GM19328 (cell line): ENCODE measurements at regions not wholly inside any gene's neighbourhood (a gene's known extent, or its start where the extent isn't known, plus 50 kb on each side); places are given as distances from the start of the nearest gene placed in this dataset.

ENCODE experiments used
- ATAC-seq: cut with Tn5 transposase; IDR thresholded peaks from one replicate; pipeline ENCODE4 v1.9.1; 2021; ENCODE audit warnings: mild to moderate bottlenecking, moderate library complexity; ENCODE audit not compliant: unreplicated experiment

GRCh38 chr10:33566426-33566825 lies 232.0 kb upstream of the NRP1 start:
- no peak for ATAC-seq

GRCh38 chr10:33566001-33566400 lies 231.5 kb upstream of the NRP1 start:
- ATAC-seq = no peak

GRCh38 chr10:33565231-33565630 lies 230.8 kb upstream of the NRP1 start:
- ATAC-seq = no peak

- ATAC-seq = no peak
Measured at GRCh38 chr10:33559105-33559504, 224.6 kb upstream of the NRP1 start.

- ATAC-seq = no peak
Measured at GRCh38 chr10:33557313-33557712, 222.8 kb upstream of the NRP1 start.

DNA sequence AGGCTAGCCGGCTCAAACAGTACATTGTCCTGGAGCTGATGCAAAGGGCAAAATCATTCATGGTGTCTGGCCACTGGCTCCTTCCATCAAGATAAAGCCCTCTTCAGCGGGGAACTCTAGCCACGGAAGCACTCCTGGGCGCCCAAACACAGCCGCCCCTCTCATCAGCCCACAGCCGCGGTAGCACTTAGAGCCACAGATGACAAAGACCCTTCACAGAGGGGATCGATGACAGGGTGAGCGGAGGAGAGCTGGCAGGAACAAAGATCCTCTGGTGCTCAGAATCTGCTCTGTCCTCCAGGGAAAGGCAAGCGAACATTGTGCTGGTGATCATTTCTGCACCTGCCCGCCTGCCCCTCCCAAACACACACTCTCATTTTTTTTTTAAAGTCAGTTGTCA lies 222.2 kb upstream of the NRP1 start:
- ATAC-seq = no peak

DNA sequence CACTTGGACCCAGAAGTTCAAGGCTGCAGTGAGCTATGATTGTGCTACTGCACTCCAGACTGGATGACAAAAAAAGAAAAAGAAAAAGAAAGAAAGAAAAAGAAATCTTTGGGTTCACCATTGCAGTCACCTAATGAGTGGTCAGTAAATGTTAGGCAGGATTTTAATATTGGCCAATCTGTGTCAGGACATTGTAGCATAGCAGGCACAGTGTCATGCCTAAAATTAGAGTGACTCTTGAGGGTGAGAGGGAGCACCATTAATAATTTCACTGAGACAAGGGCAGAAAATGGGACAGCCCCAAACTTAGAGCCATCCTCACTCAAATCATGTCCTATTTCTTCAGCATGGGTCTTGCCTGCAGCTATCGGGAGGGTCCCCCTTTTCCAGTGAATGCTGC lies 221.6 kb upstream of the NRP1 start:
- ATAC-seq = no peak

DNA sequence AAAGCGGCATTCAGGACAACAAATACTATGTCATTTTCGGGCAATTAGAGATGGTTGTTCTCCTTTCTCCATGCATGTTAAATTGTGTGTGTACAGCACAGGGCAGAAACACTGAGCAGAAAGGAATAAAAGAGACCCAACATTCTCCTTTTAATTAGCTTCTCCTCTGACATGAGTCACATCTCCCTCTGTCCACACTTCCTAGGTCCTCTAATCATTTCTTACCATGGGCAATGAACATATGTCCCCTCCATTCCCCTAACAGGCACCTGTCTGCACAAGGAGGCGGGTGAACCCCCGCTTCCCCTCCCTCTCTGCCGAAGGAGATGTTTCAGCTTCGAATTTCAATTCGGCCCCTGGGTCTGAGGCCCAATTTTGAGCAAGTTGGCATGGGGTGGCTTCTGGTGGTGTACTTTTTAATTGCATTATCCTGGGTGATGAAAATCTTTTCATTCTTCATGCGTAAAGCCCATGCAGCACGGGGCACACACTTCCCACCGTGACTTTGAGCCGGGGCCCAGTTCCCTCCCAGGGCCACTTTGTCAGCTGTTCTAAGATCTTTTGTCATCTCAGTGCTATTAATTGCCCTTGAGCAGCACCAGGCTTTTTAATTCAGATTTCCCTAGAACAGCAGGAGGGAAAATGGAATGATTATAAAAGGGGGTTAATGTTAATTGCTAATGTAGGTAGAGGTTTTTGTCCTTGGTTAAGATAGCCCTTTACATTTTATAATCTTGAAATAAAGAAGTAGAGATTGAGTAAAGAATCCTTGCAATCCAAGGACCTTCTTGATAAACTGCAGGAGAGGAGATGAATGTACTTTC lies 219.5 kb upstream of the NRP1 start:
- no peak for ATAC-seq

- no peak for ATAC-seq
Measured at GRCh38 chr10:33552290-33552689, 217.8 kb upstream of the NRP1 start.

DNA sequence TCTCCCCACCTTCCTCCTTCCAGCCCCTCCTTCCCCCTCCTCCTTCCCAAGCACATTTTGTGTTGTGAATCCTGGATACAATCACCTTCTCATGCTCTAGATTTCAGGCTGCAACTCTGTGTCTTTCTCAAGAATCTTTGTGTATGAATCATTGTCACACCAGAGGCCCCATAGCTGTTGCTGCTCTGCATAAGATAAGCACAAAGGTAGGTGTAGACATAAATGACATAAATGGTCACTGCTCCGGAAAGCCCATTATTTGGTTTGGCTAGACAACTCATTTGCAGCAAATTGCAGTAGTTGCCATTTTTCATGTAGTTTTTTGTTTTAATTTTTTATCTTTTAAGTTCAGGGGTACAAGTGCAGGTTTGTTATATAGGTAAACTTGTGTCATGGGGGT lies 216.3 kb upstream of the NRP1 start:
- ATAC-seq = no peak

GRCh38 chr10:33547976-33548375 lies 213.5 kb upstream of the NRP1 start:
- no peak for ATAC-seq

DNA sequence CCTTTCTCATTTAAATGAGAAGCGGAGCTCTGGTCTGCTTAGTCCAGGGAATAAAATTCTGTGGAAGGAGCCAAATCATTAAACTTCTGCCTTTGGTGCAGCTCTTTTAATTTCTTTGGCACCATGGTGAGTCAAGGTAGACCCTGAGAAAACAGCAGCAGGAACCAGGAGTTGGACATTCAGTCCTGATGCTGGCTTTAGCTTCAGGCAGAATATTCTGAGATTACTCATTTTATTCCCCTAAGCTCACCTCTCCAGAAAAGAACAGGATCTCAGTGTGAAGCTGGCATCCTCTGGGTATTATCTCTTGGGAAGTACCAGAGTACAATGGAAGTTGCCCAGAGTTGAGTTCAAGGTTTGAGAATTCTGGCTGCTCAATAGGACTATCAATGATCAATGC lies 211.6 kb upstream of the NRP1 start:
- ATAC-seq = no peak

GRCh38 chr10:33542752-33543505 lies 208.5 kb upstream of the NRP1 start:
- ATAC-seq = no peak

GRCh38 chr10:33539116-33539515 lies 204.6 kb upstream of the NRP1 start:
- ATAC-seq = no peak

DNA sequence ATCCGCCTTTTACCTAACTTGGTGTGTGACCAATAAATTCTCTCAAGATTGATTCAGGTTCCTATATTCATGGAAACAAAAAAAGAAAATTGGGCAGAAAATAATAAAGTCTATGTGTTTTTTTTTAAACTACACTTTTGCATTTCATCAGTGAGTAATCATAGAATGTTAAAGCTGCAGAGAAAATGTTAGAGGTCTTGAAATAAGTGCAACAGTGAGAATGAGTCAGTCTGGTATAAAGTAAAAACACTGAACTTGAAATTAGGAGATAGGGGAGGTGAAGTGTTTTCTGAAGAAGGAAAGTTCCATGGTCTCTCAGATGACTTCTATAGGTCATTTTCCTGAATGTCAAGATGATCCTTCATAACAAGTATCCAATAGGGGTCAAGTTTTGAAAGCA lies 202.6 kb upstream of the NRP1 start:
- ATAC-seq = no peak

DNA sequence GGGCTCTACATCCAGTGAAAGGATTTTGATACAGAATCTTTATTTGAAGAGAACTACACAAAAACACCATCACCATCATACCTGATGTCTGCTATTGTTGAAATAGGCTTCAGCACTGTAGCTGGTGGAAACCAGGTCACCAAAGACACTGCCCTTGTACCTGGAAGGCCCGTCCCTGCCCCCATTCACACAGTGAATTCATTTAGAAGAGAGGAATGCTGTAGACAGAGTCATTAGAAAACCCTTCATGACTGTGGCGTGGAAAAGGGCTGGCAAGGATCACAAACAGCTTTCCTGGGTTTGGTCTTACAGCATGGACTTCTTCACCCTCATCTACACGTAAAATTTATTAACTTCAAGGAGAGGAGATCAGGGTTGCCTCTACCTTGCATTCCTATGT lies 202.0 kb upstream of the NRP1 start:
- no peak for ATAC-seq

DNA sequence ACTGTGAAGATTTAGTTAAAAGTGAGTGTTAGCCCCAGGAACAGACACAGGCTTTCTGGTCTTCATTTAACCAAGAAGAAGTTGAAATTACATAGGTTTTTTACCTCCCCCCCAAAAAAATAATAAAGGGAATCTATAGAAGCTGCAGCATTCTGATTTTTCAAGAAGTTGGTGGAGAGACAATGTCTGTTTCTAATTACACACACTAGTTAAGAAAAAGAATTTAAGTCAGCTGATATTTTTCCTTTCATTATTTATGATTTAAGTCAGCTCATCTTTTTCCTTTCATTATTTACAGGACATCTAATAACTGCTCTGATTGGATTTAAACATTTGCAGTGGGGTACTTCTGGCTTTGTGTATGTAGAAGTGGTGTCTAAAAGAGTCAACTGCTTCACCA lies 201.4 kb upstream of the NRP1 start:
- ATAC-seq = no peak

GRCh38 chr10:33534416-33534815 lies 199.9 kb upstream of the NRP1 start:
- ATAC-seq = no peak

DNA sequence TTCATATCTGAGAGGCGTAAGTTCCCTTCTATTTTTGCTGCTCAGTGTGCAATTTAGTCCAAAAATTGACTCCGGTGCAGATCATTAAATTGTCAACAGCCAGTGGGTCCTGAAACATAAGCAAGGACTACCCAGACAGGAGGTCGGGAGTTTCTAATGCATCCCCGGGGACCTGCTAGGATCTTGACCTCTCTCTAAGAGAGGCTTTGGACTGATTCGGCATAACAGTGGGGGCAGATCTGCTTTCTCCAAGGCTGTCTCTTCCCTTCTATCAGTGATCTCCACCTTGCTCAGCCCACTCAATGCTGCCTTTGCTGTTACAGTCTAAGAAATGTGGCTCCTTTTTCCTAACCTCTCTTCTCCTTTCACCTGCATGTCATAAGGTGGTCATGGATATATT lies 199.1 kb upstream of the NRP1 start:
- no peak for ATAC-seq

DNA sequence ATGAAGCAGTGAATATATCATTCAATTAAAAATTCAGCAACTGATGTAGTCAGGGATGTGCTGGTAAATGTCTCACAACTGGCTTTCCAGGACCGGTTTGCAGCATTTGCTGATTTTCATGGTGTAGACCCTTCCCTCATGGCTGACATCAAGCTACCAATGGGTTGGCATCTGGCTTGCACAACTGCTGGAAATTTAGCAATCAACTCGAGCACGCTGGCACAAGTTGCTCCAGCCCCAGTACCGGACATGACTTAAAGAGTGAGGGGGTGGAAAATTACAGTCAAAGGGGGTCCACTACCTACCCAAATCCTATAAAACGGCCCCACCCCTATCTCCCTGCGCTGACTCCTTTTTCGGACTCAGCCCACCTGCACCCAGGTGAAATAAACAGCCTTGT lies 198.4 kb upstream of the NRP1 start:
- no peak for ATAC-seq

DNA sequence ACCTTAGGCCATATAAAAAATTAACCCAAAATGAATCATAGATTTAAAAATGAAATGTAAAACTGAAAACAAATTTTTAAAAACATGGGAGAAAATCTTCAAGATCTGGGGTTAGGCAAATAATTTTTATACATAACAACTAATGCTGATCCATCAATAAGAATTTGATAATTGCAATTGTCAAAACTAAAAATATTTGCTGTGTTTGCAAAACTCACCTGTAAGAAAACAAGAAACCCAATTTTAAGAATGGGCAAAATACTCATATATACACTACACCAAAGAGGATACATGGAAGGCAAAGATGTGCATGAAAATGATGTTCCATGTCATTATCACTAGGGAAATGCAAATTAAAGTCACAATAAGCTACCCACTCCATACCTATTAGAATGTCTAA lies 194.8 kb upstream of the NRP1 start:
- ATAC-seq = no peak

DNA sequence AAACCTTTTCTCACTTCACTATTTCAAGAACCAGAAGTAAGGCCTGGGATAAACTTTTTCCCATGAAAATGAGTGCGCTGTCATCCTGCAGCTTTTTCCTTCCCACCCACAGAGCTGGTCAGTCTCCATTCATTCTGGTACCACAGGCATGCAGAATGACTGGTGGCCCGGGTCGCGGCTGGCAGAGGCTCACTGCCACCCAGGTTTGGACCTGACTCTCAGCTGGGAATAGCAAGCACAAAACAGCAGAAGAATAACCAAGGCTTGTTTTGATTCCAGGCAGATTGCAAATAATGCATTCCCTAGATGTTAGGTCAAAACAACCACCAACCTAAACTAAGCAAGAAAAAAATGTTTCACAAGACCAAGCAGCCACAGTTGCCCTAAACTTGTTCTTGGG lies 190.5 kb upstream of the NRP1 start:
- ATAC-seq = no peak
